SKM-1 treated with dmso at 0.1 percent for 144 hours (cell line): ENCODE measurements at regions not wholly inside any gene's neighbourhood (a gene's known extent, or its start where the extent isn't known, plus 50 kb on each side); places are given as distances from the start of the nearest gene placed in this dataset.
"Not testable (repeated sequence)": the region's sequence is repeated elsewhere in the genome, so short reads cannot be mapped to it uniquely, and the experiment has no call there.

Source experiments
- DNase-seq: peaks from one replicate; lab custom pipeline; 2025; ENCODE audit not compliant: unreplicated experiment; lab: John Stamatoyannopoulos, UW

GRCh38 chrY:7417946-7418345, 506.4 kb upstream of the AMELY start:
- DNase-seq: no peak

DNA sequence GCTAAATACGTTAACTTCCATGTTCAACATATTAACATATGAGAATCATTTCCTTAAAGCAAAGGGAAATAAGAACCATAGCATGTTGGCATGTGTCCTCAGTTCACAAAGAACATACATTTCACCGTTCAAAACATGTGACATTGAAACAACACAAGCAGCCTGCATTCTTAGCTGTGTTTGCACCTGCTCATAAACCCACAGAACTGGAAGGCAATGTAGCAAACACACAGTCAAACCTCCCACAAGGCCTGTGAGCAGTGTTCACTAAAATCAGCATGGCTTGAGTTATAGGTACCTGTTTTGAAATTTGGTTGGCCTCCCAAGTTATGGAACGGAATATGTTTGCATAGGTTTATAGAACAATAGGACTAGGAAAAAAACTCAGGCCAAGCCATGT, 504.9 kb upstream of the AMELY start:
- no peak for DNase-seq

DNA sequence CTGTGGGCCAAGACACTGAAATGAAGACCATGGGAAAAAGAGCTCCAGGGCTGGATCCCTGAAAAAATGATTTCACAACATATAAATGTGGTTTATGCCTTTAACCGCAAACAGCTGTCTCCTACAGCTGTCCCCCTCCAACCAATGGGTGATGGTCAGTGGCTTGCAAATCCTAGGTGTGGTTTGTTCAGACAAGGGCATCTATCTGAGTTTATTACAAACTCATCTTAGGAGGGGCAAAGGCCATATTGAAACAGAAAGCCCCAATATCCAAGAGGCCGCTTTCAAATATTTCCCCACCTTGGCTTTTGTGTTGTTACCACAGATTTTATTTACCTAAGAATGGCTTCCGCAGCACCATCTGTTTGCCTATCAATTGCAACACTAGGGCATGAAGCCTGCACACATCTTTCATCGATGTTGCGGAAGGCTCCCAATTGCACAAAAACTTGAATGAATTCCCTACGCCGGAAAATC, 503.6 kb upstream of the AMELY start:
- no peak for DNase-seq

DNA sequence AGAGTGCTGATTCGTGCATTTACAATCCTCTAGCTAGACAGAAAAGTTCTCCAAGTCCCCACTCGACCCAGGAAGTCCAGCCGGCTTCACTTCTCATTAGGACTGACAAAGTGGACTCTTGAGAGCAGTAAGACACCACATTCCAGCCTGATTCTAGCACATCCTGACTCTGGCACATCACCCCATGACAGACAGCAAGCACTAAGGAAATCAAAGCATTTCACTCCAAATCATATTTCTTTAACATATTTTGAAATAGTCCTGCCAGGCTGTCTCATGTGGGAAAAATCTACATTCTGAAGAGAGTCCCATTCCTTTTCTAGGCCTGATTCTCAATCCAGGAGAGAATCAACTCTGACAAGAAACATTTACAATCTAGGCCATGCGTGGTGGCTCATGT, 478.5 kb upstream of the AMELY start:
- no peak for DNase-seq

DNA sequence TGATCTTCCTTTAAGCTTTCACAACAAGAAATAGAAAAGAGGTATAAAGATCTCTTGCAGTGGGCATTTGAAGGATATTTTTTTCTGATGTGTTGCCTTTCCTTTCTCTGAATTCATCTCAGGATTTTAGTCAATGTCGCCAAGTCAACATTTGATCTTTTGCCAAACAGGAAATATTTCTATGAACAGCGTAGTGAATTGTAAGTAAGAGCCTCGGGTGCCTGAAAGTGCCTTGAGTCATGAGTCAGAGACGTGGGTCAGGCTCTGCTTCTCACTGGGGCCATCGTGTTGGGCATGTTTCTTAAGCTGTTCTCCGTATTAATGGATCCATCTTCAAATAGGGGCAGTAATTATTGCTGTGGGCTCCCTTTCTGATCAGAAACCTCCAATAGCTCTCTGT, 471.4 kb upstream of the AMELY start:
- no peak for DNase-seq

DNA sequence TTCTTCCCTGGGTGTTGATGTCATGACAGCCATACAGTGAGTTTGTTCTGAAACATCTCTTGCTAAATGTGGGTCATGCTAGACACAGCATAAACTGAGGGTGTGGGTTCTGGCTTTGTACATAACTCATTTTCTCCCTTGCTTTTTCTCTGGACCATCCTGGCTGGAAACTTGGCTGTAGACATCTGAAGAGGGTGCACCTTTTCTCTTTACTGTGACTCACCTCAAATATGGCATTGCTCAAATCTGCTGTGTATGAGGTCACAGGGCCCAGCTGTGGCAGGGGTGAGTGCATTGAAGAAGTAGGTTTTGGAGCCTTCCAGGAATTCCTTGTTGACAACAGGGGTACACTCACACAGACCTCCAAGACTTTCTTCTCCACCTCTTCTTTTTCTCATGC, 465.5 kb upstream of the AMELY start:
- no peak for DNase-seq

GRCh38 chrY:7374485-7374884, 462.9 kb upstream of the AMELY start:
- DNase-seq: not testable (repeated sequence)

GRCh38 chrY:7371953-7372352, 460.4 kb upstream of the AMELY start:
- not testable (repeated sequence) for DNase-seq

DNA sequence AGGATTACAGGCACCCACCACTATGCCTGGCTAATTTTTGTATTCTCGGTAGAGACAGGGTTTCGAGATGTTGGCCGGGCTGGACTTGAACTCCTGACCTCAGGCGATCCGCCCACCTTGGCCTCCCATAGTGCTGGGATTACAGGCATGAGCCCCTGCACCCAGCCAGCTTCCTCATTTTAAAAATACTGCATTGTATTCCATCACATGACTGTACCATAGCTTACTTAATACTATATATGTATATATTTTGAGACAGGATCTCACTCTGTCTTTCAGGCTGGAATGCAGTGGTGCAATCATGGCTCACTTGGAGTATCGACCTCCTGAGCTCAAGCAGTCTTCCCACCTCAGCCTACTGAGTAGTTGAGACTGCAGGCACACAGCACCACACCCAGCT, 459.5 kb upstream of the AMELY start:
- DNase-seq: not testable (repeated sequence)

DNA sequence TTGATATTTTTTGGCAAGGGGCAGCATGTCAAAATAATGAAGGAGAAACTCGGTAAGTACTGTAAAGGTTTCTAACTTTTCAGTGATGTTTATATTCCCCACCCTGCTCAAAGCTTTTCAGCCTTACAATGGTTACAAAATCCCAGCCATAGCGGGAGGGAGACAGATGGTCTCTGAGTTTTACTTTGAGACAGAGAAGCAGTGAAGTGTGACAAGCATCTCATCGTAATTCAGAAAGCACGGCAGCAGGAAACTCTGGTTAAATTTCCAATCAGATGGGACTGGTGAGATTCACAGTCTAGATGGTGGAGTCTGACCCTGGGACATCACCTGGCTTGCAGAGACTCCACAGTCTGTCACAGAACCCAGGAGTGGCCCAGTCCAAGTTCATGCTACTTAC, 448.0 kb upstream of the AMELY start:
- DNase-seq: no peak

DNA sequence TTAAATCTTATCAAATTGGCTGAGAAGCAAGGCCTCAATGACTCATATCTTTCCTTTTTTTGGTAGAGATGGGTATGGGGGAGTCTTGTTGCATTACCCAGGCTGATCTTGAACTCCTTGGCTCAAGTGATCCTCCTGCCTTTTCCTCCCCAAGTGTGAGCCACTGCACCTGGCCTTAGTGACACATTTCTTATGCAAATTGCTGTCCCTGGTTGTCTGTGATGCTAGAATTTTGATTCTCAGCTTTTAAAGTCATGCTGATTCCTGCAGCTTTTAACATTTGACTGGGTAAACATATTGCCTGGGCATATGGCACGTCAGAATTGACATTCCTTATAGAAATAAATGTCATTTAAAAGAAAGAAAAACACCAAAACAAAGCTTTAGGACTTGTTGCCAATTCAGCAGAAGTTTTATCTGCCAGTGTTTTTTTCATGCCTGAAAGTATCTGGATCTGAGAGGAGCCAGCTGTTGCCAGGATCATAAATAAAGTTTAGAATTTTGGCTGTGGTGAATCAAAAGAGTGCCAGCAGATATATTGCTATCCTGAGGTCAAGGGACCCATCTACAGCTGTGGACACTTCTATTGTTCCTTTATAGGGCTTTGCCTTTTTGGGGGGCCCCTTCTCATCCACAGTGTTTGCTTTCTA, 446.7 kb upstream of the AMELY start:
- DNase-seq: no peak

DNA sequence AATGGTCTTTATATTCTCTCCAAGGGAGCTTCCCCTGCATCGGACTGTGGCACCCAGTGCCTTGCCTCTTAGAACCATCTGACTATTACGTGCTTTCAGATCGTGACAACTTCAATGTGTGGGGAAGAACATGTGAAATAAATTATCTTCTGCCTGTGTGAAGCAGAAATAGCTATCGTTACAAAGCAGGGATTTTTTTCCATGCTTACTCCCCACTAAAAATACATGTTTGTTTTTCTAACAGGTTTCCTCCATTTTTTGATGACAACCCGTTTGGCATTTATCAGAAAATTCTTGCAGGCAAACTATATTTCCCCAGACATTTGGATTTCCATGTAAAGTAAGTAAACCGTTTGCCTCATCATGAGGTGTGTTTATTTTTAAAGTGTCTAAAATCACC, 444.3 kb upstream of the AMELY start:
- DNase-seq: not testable (repeated sequence)

- DNase-seq: peak; percentile 3
Measured at GRCh38 chrY:7344661-7345060, 433.1 kb upstream of the AMELY start.

GRCh38 chrY:7343261-7343660, 431.7 kb upstream of the AMELY start:
- DNase-seq: no peak

DNA sequence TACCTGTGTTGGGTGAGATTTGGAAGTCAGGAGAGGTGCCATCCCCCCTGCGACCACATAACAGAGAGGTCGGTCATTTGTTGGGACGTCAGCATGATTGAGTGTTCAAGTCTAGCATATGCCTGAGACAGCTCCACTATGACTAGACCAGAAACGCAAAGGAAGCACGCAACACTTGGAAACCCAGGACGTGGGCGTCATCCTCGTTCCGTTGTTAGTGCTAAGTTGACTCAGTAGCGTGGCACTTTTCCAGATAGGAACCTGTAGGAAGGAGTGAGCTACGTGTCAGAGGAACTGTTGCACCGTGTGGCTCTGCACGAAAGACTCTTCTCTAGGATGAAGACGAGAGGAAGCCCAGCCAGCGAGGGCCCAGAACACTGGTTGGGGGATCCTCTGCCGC, 431.2 kb upstream of the AMELY start:
- DNase-seq: not testable (repeated sequence)

GRCh38 chrY:7339391-7340087, 428.0 kb upstream of the AMELY start:
- no peak for DNase-seq

- no peak for DNase-seq
Measured at GRCh38 chrY:7336023-7336873, 424.7 kb upstream of the AMELY start.

GRCh38 chrY:7334449-7334848, 422.9 kb upstream of the AMELY start:
- DNase-seq: no peak

DNA sequence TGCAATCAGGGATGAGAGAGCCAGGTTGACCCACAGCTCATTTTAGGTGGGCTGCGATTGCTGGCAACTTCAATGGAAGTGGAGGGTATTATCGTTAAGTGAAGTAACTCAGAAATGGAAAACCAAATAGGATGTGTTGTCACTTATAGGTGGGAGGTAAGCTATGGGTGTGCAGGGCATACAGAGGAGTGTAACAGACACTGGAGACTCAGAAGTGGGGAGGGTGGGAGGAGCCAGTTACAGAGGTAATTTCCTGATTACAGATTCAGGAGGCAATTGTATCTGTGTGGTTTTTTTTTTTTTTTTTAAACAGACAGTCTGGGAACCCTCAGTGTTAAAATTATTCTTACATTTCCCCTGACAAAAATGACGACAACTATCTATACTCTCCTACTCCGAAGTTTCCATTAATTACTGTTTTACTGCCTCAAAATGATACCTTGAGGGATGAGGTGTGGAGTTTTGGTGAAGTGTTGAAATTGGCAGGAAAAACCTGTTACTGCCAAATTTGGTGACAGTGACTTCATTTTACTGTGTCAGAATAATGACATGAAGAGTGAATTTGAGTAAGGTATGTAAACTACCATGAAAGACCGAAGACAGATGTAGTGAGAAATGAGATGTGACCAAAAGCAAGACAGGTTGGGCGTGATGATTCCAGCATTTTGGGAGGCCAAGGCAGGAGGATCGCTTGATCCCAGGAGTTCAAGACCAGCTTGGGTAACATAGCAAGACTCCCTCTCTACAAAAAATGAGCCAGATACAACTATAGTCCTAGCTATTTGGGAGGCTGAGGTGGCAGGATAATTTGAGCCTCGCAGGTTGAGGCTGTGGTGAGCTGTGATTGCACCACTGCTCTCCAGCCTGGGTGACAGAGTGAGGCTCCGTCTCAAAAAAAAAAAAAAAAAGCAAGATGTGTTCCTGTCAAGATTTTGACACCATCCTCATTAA, 415.0 kb upstream of the AMELY start:
- DNase-seq: no peak

GRCh38 chrY:7325531-7325930, 414.0 kb upstream of the AMELY start:
- no peak for DNase-seq

- no peak for DNase-seq
Measured at GRCh38 chrY:7320751-7321150, 409.2 kb upstream of the AMELY start.
